GM19372 (cell line): ENCODE measurements at regions not wholly inside any gene's neighbourhood (a gene's known extent, or its start where the extent isn't known, plus 50 kb on each side); places are given as distances from the start of the nearest gene placed in this dataset.
A peak's percentile ranks its signal among the peaks of the same experiment; 100 is the strongest.

Source experiments
- ATAC-seq: cut with Tn5 transposase; IDR thresholded peaks from one replicate; pipeline ENCODE4 v1.9.1; 2021; ENCODE audit warnings: mild to moderate bottlenecking, low read depth, moderate library complexity; ENCODE audit not compliant: unreplicated experiment

DNA sequence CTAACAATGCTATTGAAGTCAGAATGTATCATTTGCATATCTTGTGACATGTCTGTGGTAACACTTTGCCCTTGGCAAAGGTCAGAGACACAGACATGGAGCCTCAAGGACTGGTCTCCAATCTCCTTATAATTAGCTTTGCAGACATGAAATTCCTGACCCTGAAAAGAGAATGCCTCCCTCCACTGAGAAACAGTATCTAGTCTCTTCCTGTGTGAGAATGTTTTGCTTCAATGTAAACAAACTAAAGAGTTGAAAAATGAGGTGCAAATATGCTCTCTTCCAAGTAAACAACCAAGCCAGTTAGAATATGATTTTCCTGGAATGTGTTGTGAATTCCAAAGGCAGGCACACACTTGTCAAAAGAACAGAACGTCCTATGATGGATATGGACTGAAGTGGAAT, 407.1 kb upstream of the MARCKS start:
- no peak for ATAC-seq

- ATAC-seq = no peak
These were observed 406.1 kb upstream of the MARCKS start for GRCh38 chr6:113451049-113451448.

GRCh38 chr6:113457198-113457597, 399.9 kb upstream of the MARCKS start:
- no peak for ATAC-seq

- ATAC-seq = no peak
These were observed 399.4 kb upstream of the MARCKS start for GRCh38 chr6:113457751-113458150.

- no peak for ATAC-seq
These were observed 398.7 kb upstream of the MARCKS start for GRCh38 chr6:113458368-113459010.

- no peak for ATAC-seq
These were observed 395.8 kb upstream of the MARCKS start for GRCh38 chr6:113461153-113461932.

GRCh38 chr6:113464536-113464935, 392.6 kb upstream of the MARCKS start:
- ATAC-seq = no peak

DNA sequence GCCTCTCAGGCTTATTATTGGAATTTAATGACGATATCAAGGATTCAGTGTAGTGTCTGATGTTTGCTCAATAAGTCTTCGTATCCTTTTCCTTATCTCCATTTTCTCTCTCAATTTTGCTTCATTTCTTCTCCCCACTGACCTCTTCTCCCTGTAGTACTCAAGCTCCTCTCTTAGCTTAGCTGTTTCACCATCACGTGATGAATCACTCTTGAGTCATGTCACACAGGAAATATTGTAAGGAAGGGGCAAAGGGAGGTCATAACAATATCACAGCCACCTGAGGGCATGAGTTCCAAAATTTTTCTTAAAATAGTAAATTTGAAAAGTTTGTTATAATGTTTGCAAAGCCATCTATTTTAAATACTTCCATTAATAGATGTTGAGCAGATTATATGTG, 392.2 kb upstream of the MARCKS start:
- no peak for ATAC-seq

DNA sequence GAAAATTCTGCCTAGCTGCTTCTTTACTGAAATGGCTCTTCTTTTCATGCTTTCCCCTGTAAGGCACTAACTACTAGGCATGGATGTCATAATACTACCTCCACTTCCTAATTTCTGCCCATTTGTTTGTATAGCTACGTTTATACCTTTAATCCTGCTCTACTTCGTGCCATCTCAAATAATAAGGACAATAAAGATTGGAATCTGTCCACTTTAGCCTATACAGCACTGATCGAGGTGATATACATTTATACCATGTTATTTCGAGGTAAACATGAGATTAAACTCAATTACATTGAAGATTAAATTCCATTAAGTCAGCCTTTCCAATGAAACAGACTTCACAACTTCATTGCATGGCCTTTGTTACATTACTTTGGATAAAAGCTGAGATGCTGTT, 390.6 kb upstream of the MARCKS start:
- ATAC-seq = no peak

DNA sequence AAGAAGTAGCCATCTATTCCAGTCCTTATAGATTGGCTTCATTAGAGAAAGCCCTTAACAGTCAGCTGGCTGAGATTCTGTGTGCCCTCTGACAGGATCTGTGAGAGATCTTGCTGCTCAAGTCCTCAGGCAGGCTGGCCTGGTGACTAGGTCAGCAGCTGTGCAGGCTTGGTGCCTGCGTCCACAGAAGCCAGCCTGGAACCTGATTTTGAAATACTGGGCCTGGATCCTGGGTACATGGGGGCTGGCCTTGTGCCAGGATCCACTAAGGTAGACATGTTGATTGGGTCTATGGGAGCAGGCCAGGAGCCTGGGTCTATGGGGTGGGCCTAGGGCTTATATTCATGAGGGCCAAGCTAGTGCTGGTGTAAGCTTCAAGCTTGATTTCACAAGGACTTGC, 381.8 kb upstream of the MARCKS start:
- ATAC-seq = no peak

- ATAC-seq = no peak
These were observed 380.0 kb upstream of the MARCKS start for GRCh38 chr6:113476937-113477839.

GRCh38 chr6:113480616-113481015, 376.5 kb upstream of the MARCKS start:
- ATAC-seq = no peak

DNA sequence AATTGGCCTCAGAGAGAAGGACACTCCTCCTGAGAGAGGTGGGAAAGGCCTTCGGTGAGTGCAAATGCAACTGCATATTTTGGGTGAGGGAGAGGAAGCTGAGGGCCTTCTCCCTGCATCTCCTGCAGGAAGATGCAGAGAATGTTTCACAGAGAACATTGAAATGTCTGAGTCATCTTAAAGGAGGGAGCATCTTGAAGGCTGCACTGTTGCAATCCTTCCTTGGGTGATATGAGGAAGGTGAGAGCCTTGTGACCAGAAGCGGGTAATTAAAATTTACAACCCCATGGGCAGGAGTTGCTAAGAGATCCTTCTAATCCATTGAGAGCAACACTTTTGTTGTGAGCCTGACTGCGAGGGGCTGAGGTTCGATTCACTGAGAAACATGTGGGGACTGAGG, 375.7 kb upstream of the MARCKS start:
- ATAC-seq = no peak

GRCh38 chr6:113481910-113482309, 375.2 kb upstream of the MARCKS start:
- ATAC-seq = peak; percentile 80

GRCh38 chr6:113482771-113483170, 374.4 kb upstream of the MARCKS start:
- no peak for ATAC-seq

DNA sequence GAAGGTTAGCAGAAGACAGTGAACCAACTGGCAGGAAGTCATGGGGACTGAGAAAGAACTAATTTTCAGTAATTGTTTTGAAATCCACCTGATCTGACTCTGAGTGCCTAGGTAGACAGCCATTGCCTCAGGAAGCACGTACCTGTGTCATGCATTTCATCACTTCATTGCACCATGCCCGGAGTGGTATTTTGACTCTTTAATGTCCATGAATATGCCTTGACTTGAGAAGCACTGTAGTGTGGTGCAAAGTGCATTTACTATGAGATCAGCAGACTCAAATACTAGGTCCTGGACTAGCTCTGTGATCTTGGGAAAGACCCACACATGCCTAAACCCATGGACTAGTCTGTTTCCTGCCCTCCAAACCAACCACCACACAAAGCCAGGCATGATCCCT, 370.9 kb upstream of the MARCKS start:
- ATAC-seq = no peak

GRCh38 chr6:113487489-113488058, 369.6 kb upstream of the MARCKS start:
- no peak for ATAC-seq

DNA sequence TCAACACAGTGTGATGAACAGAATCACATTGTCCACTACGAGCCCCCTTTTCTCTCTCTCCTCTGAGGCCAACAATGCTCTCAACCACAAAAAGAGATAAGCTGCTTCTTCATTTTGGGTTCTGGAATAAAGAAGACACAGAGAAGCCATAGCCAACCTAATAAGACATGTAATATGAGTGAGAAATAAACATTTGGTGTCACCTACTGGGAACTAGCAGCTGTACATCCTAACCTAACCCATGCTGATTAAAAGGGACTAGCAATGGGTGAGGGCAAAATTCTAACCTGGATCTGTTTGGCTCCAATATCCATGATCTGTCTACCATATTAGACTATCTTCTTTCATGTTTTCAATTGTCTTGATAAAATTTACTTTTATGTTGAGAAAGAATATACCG, 369.1 kb upstream of the MARCKS start:
- ATAC-seq = no peak

- ATAC-seq = no peak
These were observed 368.1 kb upstream of the MARCKS start for GRCh38 chr6:113488812-113489685.
